ENCODE measurements at regions not wholly inside any gene's neighbourhood (a gene's known extent, or its start where the extent isn't known, plus 50 kb on each side); places are given as distances from the start of the nearest gene placed in this dataset.
A peak's percentile ranks its signal among the peaks of the same experiment; 100 is the strongest.

GRCh38 chr4:4709736-4710135 lies 149.7 kb upstream of the MSX1 start:
- no peaks in the 10 kb centered on the region for H3K4me1 ChIP-seq
- ATAC-seq = no peak
- no peak overlapping the region for H3K4me3 ChIP-seq
- H3K27ac ChIP-seq = no peak overlapping the region
- H3K27me3 ChIP-seq = no peaks in the 10 kb centered on the region
- no peak for TF ChIP-seq CTCF (IDR thresholded peaks at IDR 0.05)
- no peak for DNase-seq
- H3K9me3 ChIP-seq = no peaks in the 10 kb centered on the region
- H3K36me3 ChIP-seq = no peaks in the 10 kb centered on the region
- intact Hi-C loops (cut with DNase I) = no loop called here

DNA sequence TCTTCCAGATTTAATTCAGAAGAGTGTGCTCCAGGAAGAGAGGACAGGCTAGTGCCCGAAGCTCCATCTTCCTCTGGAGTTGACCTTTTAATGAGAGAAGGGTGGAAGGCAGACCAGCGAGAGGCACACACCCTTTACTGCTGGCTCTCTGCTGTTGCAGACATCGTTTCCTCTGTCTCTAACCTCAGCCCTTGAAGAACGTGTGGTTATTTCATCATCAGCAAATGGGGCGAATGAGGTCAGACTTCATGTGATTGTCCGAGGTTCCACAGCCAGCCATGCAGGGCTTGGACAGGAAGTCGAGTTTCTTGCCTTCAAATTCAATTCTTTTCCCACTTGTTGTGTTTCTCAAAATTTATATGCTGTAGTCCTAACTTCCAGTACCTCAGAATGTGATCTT lies 155.2 kb upstream of the MSX1 start:
- H3K27me3 ChIP-seq = no peaks in the 10 kb centered on the region
- peak; percentile 84 for ATAC-seq
- TF ChIP-seq CTCF (IDR thresholded peaks at IDR 0.05) = no peak
- H3K36me3 ChIP-seq = no peaks in the 10 kb centered on the region
- no peak for DNase-seq
- no peaks in the 10 kb centered on the region for H3K9me3 ChIP-seq
- no peaks in the 10 kb centered on the region for H3K4me1 ChIP-seq
- intact Hi-C loops (cut with DNase I) = no loop called here
- H3K27ac ChIP-seq = no peak overlapping the region
- H3K4me3 ChIP-seq = no peak overlapping the region

DNA sequence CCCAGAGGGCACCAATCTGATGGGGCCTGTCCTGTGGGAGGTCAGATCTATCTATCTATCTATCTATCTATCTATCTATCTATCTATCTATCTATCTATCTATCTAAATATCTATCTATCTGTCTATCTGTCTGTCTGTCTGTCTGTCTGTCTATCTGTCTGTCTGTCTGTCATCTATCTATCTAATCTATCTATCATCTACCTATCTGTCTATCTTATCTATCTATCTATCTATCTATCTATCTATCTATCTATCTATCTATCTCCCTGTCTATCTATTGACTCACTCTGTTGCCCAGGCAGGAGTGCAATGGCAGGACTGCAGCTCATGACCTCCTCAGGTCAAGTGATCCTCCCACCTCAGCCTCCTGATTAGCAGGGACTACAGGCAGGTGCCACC lies 155.7 kb upstream of the STX18 start:
- no peaks in the 10 kb centered on the region for H3K4me1 ChIP-seq
- H3K27ac ChIP-seq = no peak overlapping the region
- DNase-seq (no peak), ATAC-seq (no peak)
- no peaks in the 10 kb centered on the region for H3K9me3 ChIP-seq
- intact Hi-C loops (cut with DNase I) = no loop called here
- H3K4me3 ChIP-seq = no peak overlapping the region
- H3K27me3 ChIP-seq = no peaks in the 10 kb centered on the region
- no peak for TF ChIP-seq CTCF (IDR thresholded peaks at IDR 0.05)
- no peaks in the 10 kb centered on the region for H3K36me3 ChIP-seq

DNA sequence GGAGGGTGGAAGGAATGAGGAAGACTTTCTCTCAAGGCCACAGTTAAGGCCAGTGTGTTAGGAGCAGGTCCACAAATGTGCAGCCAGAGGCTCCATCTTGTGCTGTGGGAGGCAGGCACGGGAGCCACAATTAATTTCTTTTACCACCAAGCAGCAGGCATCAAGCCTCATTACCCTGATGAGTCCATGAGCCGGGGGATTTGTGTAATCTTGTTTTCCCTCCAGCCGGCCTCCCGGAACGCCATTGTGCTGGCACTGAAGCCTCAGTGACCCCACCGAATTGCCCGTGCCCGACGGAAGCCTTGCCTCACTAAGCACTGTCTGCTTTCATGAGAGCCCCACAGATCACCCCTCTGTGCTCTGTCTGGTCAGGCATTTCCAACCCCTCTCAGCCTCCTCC lies 154.7 kb upstream of the STX18 start:
- Histone ChIP-seq H3K4me1 (no peaks in the 10 kb centered on the region), H3K27me3 (no peaks in the 10 kb centered on the region), H3K9me3 (no peaks in the 10 kb centered on the region), H3K27ac (no peak overlapping the region), H3K4me3 (no peak overlapping the region), H3K36me3 (no peaks in the 10 kb centered on the region)
- DNase-seq = no peak
- intact Hi-C loops (cut with DNase I) = no loop called here
- ATAC-seq = no peak
- TF ChIP-seq CTCF (IDR thresholded peaks at IDR 0.05) = no peak

DNA sequence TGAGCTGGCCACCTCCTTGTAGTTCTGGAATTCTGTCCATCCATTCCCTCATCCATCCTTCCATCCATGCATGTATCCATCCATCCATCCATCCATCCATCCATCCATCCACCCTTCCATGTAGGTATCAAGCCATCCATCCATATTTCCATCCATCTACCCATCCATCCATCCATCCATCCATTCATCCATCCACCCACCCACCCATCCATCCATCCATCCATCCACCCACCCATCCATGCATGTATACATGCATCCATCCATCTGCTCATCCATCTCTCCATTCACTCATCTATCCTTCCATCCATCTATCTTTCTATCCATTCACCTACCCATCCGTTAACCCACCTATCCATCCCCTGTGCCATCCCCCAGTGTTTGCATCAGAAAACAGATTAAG lies 153.6 kb upstream of the STX18 start:
- intact Hi-C loops (cut with DNase I) = no loop called here
- ATAC-seq = no peak
- no peak overlapping the region for H3K4me3 ChIP-seq
- no peak for DNase-seq
- no peaks in the 10 kb centered on the region for H3K9me3 ChIP-seq
- H3K27ac ChIP-seq = no peak overlapping the region
- no peaks in the 10 kb centered on the region for H3K36me3 ChIP-seq
- no peaks in the 10 kb centered on the region for H3K4me1 ChIP-seq
- TF ChIP-seq CTCF (IDR thresholded peaks at IDR 0.05) = no peak
- no peaks in the 10 kb centered on the region for H3K27me3 ChIP-seq

DNA sequence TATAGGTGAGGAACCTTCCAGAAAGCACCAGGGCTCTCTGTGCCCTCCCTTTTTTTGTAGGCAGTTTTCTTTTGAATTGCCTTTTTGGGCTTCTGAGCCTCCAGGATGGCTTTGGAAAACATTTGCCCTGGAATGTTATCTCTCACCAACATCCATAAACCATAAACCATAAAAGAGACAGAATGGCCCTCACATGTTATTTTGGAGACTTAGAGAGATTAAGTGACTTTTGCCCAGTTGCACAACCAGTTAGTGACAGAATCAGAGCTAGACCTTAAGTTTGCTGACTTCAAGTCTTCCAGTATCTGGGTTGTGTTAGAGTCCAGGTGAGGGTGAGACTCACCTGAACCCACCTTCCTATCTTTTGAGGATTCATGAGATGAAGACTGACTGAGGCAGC lies 153.0 kb upstream of the STX18 start:
- Histone ChIP-seq H3K4me3 (no peak overlapping the region), H3K4me1 (no peaks in the 10 kb centered on the region), H3K36me3 (no peaks in the 10 kb centered on the region), H3K27ac (no peak overlapping the region), H3K27me3 (no peaks in the 10 kb centered on the region), H3K9me3 (no peaks in the 10 kb centered on the region)
- TF ChIP-seq CTCF (IDR thresholded peaks at IDR 0.05) = no peak
- DNase-seq (no peak), ATAC-seq (no peak)
- intact Hi-C loops (cut with DNase I) = no loop called here

Data from upper lobe of right lung (tissue), 1 donor.